ENCODE measurements at regions not wholly inside any gene's neighbourhood (a gene's known extent, or its start where the extent isn't known, plus 50 kb on each side); places are given as distances from the start of the nearest gene placed in this dataset.
A peak's percentile ranks its signal among the peaks of the same experiment; 100 is the strongest.

- Mint-ChIP-seq H3K9me3 (peaks cover 9 to 40% (median 25%) of the 10 kb centered on the region in 7 donors), H3K4me1 (no peaks in the 10 kb centered on the region), H3K4me3 (no peak overlapping the region), H3K27me3 (peaks cover 0 to 6% (median 0%) of the 10 kb centered on the region in 3 donors), H3K36me3 (peaks cover 4 to 8% of the 10 kb centered on the region in 2 donors), H3K27ac (no peak overlapping the region)
- ATAC-seq (ENCODE audit: low read depth in 2 of 2) (no peak), DNase-seq (no peak)
Observed at GRCh38 chr11:115808351-115808940, 304.2 kb upstream of the CADM1 start.

DNA sequence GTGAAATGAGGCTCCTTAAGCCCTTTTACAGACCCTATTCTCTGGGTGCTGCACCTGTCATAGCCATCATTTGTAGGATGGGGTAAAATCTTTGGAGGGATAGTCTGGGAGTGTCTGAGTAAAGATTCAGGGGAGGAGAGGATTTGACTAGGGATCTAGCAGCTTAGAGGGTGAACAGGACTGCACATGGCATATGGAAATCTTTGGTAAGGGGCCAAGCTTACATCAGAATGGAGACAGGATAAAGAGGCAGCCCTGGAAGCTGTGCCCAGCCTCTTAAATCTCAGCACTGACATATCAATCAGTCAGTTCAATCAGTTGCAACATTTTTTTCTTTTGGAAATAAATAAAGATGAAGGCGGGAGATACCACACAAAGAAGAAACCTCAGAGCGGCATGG is 301.8 kb upstream of the CADM1 start:
- Mint-ChIP-seq H3K36me3 (peaks cover 4 to 8% of the 10 kb centered on the region in 2 donors), H3K9me3 (peaks cover 9 to 35% (median 24%) of the 10 kb centered on the region in 7 donors), H3K4me1 (no peaks in the 10 kb centered on the region), H3K27me3 (no peaks in the 10 kb centered on the region), H3K4me3 (no peak overlapping the region), H3K27ac (no peak overlapping the region)
- DNase-seq, result no peak
- no peak for ATAC-seq (ENCODE audit: low read depth in 2 of 2)

DNA sequence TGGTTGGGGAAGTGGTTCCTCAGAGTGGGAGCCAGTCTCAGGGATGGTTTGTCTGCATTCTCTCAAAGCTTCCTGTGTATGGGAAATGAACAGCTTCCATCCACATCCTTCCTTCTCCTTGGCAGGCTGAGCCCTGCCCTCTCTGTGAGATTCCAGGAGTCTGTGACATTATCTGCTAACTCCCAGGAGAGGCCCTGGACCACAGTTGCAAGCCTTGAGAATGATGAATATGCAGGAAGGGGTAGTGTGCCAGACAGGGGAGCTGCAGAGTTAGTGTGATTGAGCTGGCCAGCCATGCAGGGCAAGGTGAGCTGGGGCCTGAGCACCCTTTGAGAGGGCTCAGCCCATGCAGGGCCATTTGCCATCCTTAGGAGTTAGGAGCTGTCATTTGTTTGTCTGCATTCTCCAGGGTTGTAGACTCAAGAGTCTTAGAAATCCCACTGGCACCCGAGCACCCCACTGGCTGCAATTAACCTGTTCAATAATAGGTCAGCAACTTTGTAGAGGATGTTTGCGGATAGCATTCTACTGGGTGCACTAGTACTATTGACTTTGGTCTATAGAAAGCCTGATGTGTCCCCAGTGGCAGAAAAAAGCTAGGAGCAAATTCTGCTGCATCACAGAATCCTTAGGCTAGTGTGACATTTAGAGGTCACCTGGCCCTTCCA is 299.0 kb upstream of the CADM1 start:
- DNase-seq (no peak), ATAC-seq (ENCODE audit: low read depth in 2 of 2) (no peak)
- H3K27ac Mint-ChIP-seq, result peak overlapping the region in 1 of 6 donors; percentile 5
- H3K4me1 Mint-ChIP-seq, result no peaks in the 10 kb centered on the region
- no peaks in the 10 kb centered on the region for H3K27me3 Mint-ChIP-seq
- no peak overlapping the region for H3K4me3 Mint-ChIP-seq
- H3K36me3 Mint-ChIP-seq, result no peaks in the 10 kb centered on the region
- peaks cover 3 to 23% (median 13%) of the 10 kb centered on the region in 7 donors for H3K9me3 Mint-ChIP-seq

GRCh38 chr11:115802641-115803040 is 298.4 kb upstream of the CADM1 start:
- H3K36me3 Mint-ChIP-seq, result no peaks in the 10 kb centered on the region
- ATAC-seq (ENCODE audit: low read depth in 2 of 2) (no peak), DNase-seq (no peak)
- H3K4me3 Mint-ChIP-seq, result no peak overlapping the region
- peaks cover 2 to 23% (median 10%) of the 10 kb centered on the region in 7 donors for H3K9me3 Mint-ChIP-seq
- no peaks in the 10 kb centered on the region for H3K4me1 Mint-ChIP-seq
- no peak overlapping the region for H3K27ac Mint-ChIP-seq
- no peaks in the 10 kb centered on the region for H3K27me3 Mint-ChIP-seq

DNA sequence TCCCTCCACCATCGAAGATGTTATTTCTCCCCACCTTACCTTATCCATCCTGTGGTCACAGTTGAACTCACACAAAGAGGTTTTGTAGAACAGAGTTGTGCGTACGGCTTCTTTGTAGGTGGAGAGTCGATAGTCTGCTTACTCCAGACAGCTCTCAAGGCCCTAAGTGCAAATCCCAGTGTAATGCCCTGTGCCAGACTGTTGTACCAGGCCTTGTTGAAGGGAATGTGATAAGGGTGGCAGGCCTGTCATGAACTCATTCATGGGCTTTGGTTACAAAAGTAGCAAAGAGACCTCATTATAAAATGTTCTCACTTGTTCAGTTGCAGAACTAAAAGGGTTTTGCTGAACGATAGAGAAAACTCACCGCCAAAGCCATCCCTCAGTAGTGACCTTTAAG is 288.7 kb upstream of the CADM1 start:
- Mint-ChIP-seq H3K4me3 (no peak overlapping the region), H3K36me3 (no peaks in the 10 kb centered on the region), H3K4me1 (no peaks in the 10 kb centered on the region), H3K27me3 (no peaks in the 10 kb centered on the region), H3K27ac (no peak overlapping the region), H3K9me3 (peaks cover 0 to 9% (median 4%) of the 10 kb centered on the region in 7 donors)
- no peak for ATAC-seq (ENCODE audit: low read depth in 2 of 2)
- no peak for DNase-seq

DNA sequence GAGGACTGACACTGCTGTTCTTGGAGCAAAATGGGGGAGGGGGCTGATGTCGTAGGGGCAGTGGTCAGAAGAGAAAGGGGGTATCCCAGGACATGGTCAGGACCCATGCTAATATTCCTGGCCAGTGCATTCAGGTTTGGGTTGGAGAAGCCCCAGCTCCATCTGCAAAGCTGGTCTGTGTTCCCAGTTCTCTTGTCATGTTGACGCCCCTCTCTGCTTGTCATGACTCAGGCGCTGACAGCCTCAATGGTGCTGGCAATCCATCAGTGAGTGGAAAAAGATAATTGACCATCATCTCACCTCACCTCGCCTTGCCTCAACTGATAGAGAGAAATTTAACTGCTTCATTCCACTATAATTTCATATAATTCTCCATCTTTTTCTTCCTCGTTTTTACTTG is 283.1 kb upstream of the CADM1 start:
- Mint-ChIP-seq H3K4me1 (no peaks in the 10 kb centered on the region), H3K27me3 (no peaks in the 10 kb centered on the region), H3K27ac (no peak overlapping the region), H3K9me3 (peaks cover 4 to 20% (median 7%) of the 10 kb centered on the region in 7 donors), H3K36me3 (no peaks in the 10 kb centered on the region), H3K4me3 (no peak overlapping the region)
- no peak for DNase-seq
- no peak for ATAC-seq (ENCODE audit: low read depth in 2 of 2)

DNA sequence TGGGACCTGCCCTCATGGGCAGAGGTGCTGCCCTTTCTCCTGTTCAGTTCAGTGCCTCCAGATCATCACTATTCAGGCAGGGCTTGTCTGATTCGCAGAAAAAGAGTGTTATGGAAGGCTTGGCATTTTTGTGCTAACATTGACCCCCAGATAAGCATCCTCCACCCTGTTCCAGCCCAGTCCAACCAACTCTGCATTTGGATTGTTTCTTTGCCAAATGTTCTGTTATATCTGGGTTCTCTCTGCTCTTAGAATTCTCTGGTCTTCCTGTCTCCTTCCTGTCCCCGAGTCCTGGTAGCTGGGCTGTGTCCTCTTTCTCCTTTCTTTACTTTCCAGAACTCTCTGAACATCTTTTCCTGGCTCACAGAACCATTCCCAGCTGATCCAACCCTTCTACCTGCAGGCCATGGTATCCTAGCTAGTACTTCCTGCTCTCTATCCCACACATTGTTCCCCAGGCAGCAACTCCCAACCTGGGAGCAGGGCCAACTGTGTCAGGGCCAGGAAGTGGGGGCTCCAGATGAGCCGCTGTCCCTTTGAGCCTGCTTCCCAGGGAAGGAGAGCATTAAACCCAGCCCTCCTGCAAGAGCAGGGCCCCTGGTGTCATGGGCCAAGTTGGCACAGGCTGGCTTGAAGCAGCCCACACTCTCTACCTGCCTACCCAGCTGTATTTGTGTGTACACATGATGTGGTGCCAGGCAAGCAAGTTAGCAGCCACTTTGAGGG is 280.7 kb upstream of the CADM1 start:
- Mint-ChIP-seq H3K27me3 (no peaks in the 10 kb centered on the region), H3K4me1 (no peaks in the 10 kb centered on the region), H3K9me3 (peaks cover 4 to 30% (median 12%) of the 10 kb centered on the region in 7 donors)

GRCh38 chr11:115780646-115781362 is 276.6 kb upstream of the CADM1 start:
- Mint-ChIP-seq H3K36me3 (no peaks in the 10 kb centered on the region), H3K9me3 (peaks cover 0 to 25% (median 7%) of the 10 kb centered on the region in 7 donors)

More for the DNA sequence above, 280.7 kb upstream of the CADM1 start:
- ATAC-seq (ENCODE audit: low read depth in 2 of 2), result no peak
- DNase-seq, result no peak
- no peak overlapping the region for H3K27ac Mint-ChIP-seq
- H3K36me3 Mint-ChIP-seq, result no peaks in the 10 kb centered on the region
- no peak overlapping the region for H3K4me3 Mint-ChIP-seq

DNA sequence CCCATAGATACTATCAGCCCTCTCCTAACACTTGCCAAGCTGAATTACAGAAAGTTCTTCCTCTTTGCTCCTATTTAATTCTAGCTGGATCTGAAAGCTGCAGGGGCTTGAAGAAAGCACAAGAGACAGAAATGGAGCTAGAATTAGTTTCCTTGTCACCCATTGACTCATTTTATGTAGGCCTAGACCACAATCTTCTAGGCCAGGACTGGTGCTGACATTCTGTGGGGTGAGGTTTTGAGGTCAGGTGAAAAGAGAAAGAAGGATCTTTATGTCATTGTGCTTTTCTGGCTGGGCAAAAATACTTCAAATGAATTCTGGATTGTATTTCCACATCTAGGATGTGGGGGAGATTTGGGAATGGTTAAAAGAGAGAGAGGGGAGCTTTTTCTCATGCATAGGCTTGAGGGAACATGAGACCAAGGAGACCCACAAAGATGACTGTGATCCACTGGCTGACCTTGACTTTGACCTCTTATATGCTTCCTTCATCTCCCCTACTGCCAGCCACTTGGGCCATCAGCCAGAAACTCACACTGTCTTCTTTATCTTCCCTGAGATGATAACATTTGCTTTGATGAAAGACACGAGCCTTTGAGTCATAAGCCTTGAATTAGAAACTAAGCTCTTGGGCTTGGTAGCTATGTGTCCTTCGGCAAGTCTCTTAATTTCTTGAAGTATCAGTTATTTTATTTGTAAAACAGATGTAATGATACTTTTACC is 274.9 kb upstream of the CADM1 start:
- no peak overlapping the region for H3K4me3 Mint-ChIP-seq
- peaks cover 0 to 25% (median 5%) of the 10 kb centered on the region in 7 donors for H3K9me3 Mint-ChIP-seq
- H3K27ac Mint-ChIP-seq, result no peak overlapping the region
- ATAC-seq (ENCODE audit: low read depth in 2 of 2) (no peak), DNase-seq (no peak)
- H3K36me3 Mint-ChIP-seq, result no peaks in the 10 kb centered on the region
- no peaks in the 10 kb centered on the region for H3K4me1 Mint-ChIP-seq
- H3K27me3 Mint-ChIP-seq, result no peaks in the 10 kb centered on the region

More at GRCh38 chr11:115780646-115781362, 276.6 kb upstream of the CADM1 start:
- Mint-ChIP-seq H3K4me3 (no peak overlapping the region), H3K27me3 (no peaks in the 10 kb centered on the region), H3K27ac (peak overlapping the region in 1 of 6 donors; percentile 54), H3K4me1 (no peaks in the 10 kb centered on the region)
- ATAC-seq (ENCODE audit: low read depth in 2 of 2) (no peak), DNase-seq (no peak)

GRCh38 chr11:115776916-115777315 is 272.7 kb upstream of the CADM1 start:
- ATAC-seq (ENCODE audit: low read depth in 2 of 2) (no peak), DNase-seq (no peak)
- Mint-ChIP-seq H3K4me1 (no peaks in the 10 kb centered on the region), H3K9me3 (peaks cover 0 to 16% (median 5%) of the 10 kb centered on the region in 7 donors), H3K27ac (no peak overlapping the region), H3K27me3 (no peaks in the 10 kb centered on the region), H3K36me3 (no peaks in the 10 kb centered on the region), H3K4me3 (no peak overlapping the region)

- Mint-ChIP-seq H3K27me3 (no peaks in the 10 kb centered on the region), H3K4me1 (no peaks in the 10 kb centered on the region), H3K36me3 (no peaks in the 10 kb centered on the region), H3K9me3 (peaks cover 0 to 8% (median 2%) of the 10 kb centered on the region in 7 donors), H3K4me3 (no peak overlapping the region), H3K27ac (no peak overlapping the region)
- DNase-seq (no peak), ATAC-seq (ENCODE audit: low read depth in 2 of 2) (no peak)
Observed at GRCh38 chr11:115775846-115776245, 271.6 kb upstream of the CADM1 start.

- DNase-seq, result no peak
- no peak for ATAC-seq (ENCODE audit: low read depth in 2 of 2)
- H3K27me3 Mint-ChIP-seq, result no peaks in the 10 kb centered on the region
- peaks cover 0 to 7% (median 2%) of the 10 kb centered on the region in 7 donors for H3K9me3 Mint-ChIP-seq
- H3K36me3 Mint-ChIP-seq, result no peaks in the 10 kb centered on the region
- H3K4me1 Mint-ChIP-seq, result no peaks in the 10 kb centered on the region
- H3K4me3 Mint-ChIP-seq, result no peak overlapping the region
- no peak overlapping the region for H3K27ac Mint-ChIP-seq
Observed at GRCh38 chr11:115774756-115775155, 270.5 kb upstream of the CADM1 start.

GRCh38 chr11:115769891-115770290 is 265.7 kb upstream of the CADM1 start:
- Mint-ChIP-seq H3K36me3 (no peaks in the 10 kb centered on the region), H3K9me3 (peaks cover 0 to 10% (median 2%) of the 10 kb centered on the region in 7 donors), H3K4me3 (no peak overlapping the region), H3K4me1 (no peaks in the 10 kb centered on the region), H3K27ac (no peak overlapping the region), H3K27me3 (peaks cover 0 to 4% (median 0%) of the 10 kb centered on the region in 3 donors)
- ATAC-seq (ENCODE audit: low read depth in 2 of 2), result no peak
- no peak for DNase-seq
